GM12892 (cell line): ENCODE measurements at regions not wholly inside any gene's neighbourhood (a gene's known extent, or its start where the extent isn't known, plus 50 kb on each side); places are given as distances from the start of the nearest gene placed in this dataset.
A peak's percentile ranks its signal among the peaks of the same experiment; 100 is the strongest.

Experiments used
- DNase-seq: peaks from one replicate; pipeline ENCODE4 v3.0.0; 2011; ENCODE audit not compliant: insufficient read length
- FAIRE-seq: peaks from 2 replicates; lab custom pipeline; 2011; peaks lifted over from hg19 to GRCh38; lab: Jason Lieb, UNC
- POLR2A ChIP-seq: IDR thresholded peaks from 2 replicates; pipeline ENCODE4 v1.6.1; 2011; ENCODE audit warnings: low read depth, low read length, control low read depth
- POLR2AphosphoS5 ChIP-seq: IDR thresholded peaks from 2 replicates; pipeline ENCODE4 v1.6.1; 2011; ENCODE audit warnings: low read depth, low read length, control low read depth
- TAF1 ChIP-seq: IDR thresholded peaks from 2 replicates; pipeline ENCODE4 v1.6.1; 2011; ENCODE audit warnings: low read depth, mild to moderate bottlenecking, control low read depth, low read length, borderline replicate concordance

- DNase-seq (no peak), FAIRE-seq (peak; percentile 17)
- TF ChIP-seq POLR2A, result no peak
- TF ChIP-seq TAF1, result no peak
- TF ChIP-seq POLR2AphosphoS5, result no peak
These were observed 313.3 kb upstream of the ACTRT1 start for GRCh38 chrX:128365492-128365891.

GRCh38 chrX:128335671-128336070, 283.5 kb upstream of the ACTRT1 start:
- FAIRE-seq (no peak), DNase-seq (no peak)
- TF ChIP-seq TAF1 (no peak), POLR2AphosphoS5 (no peak), POLR2A (no peak)

GRCh38 chrX:128334821-128335220, 282.6 kb upstream of the ACTRT1 start:
- no peak for TF ChIP-seq POLR2A
- TF ChIP-seq TAF1, result no peak
- FAIRE-seq, result no peak

GRCh38 chrX:128310912-128311311, 258.7 kb upstream of the ACTRT1 start:
- no peak for DNase-seq
- no peak for FAIRE-seq
- TF ChIP-seq POLR2A (no peak), POLR2AphosphoS5 (no peak), TAF1 (no peak)

More at GRCh38 chrX:128334821-128335220, 282.6 kb upstream of the ACTRT1 start:
- no peak for DNase-seq

GRCh38 chrX:128309311-128309710, 257.1 kb upstream of the ACTRT1 start:
- TF ChIP-seq POLR2A (no peak), TAF1 (no peak), POLR2AphosphoS5 (no peak)
- no peak for FAIRE-seq
- DNase-seq, result no peak

GRCh38 chrX:128294198-128294597, 242.0 kb upstream of the ACTRT1 start:
- FAIRE-seq, result no peak
- no peak for DNase-seq
- TF ChIP-seq TAF1 (no peak), POLR2A (no peak), POLR2AphosphoS5 (no peak)

GRCh38 chrX:128287693-128288092, 235.5 kb upstream of the ACTRT1 start:
- no peak for TF ChIP-seq TAF1
- TF ChIP-seq POLR2AphosphoS5, result no peak
- no peak for TF ChIP-seq POLR2A
- FAIRE-seq, result no peak
- DNase-seq, result no peak

GRCh38 chrX:128250621-128251020, 198.4 kb upstream of the ACTRT1 start:
- TF ChIP-seq POLR2AphosphoS5 (no peak), TAF1 (no peak), POLR2A (no peak)
- no peak for FAIRE-seq
- DNase-seq, result no peak

GRCh38 chrX:128216364-128216763, 164.2 kb upstream of the ACTRT1 start:
- TF ChIP-seq POLR2A, result no peak
- no peak for TF ChIP-seq POLR2AphosphoS5
- no peak for TF ChIP-seq TAF1
- no peak for DNase-seq
- no peak for FAIRE-seq

GRCh38 chrX:128165884-128166408, 113.7 kb upstream of the ACTRT1 start:
- DNase-seq (no peak), FAIRE-seq (no peak)
- TF ChIP-seq POLR2A (no peak), POLR2AphosphoS5 (no peak), TAF1 (no peak)

- DNase-seq (no peak), FAIRE-seq (no peak)
- TF ChIP-seq POLR2A (no peak), TAF1 (no peak), POLR2AphosphoS5 (no peak)
These were observed 104.0 kb upstream of the ACTRT1 start for GRCh38 chrX:128156204-128156603.

- FAIRE-seq (no peak), DNase-seq (no peak)
- TF ChIP-seq POLR2A (no peak), POLR2AphosphoS5 (no peak)
These were observed 90.5 kb upstream of the ACTRT1 start for GRCh38 chrX:128142745-128143144.

- DNase-seq (no peak), FAIRE-seq (no peak)
These were observed 54.4 kb upstream of the ACTRT1 start for GRCh38 chrX:128106630-128107029.

GRCh38 chrX:128105659-128106058, 53.5 kb upstream of the ACTRT1 start:
- no peak for DNase-seq
- FAIRE-seq, result no peak
- TF ChIP-seq POLR2AphosphoS5 (no peak), TAF1 (no peak), POLR2A (no peak)

More at GRCh38 chrX:128106630-128107029, 54.4 kb upstream of the ACTRT1 start:
- no peak for TF ChIP-seq POLR2AphosphoS5
- TF ChIP-seq POLR2A, result no peak
- TF ChIP-seq TAF1, result no peak
